ENCODE measurements at regions not wholly inside any gene's neighbourhood (a gene's known extent, or its start where the extent isn't known, plus 50 kb on each side); places are given as distances from the start of the nearest gene placed in this dataset.

DNA sequence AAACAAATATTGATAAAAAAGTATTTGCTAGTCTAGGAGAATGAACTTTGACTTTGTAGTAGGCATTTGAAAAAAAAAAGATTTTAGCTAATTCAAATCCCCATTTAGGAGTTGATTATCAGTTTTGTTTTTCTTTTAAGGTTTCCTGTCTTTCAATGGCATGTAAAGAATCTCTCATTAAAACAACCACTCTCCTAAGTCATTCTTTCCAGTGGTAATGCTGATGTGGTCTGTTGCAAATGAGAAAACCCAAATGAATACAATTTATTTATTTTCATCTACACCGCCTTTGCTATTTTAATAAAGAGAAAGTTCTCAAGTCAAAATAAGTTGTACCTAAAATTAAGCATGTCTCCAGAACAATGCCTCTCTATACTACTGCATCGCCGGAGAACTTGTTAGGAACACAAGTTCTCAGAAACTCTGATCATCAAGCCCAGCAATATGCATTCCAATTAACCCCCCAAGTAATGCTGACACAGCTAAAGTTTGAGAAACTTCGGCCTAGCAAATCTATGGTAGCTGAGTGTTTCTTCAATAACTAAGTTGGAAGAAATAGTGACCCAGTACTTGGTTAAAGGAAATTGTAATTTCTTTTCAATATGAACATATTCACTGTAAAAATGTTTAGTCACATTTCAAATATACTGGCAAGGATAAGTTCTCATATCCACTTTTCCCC lies 255.1 kb downstream of the PTPRC start:
- Histone ChIP-seq H3K4me1 (ENCODE audit: control insufficient read depth, insufficient read depth, low read length) (no peaks in the 10 kb centered on the region), H3K9me3 (ENCODE audit: control insufficient read depth, low read length) (no peaks in the 10 kb centered on the region), H3K4me3 (ENCODE audit: insufficient read depth, low read depth, low read length) (no peak overlapping the region), H3K27me3 (ENCODE audit: control insufficient read depth, insufficient read depth, low read length, poor library complexity, severe bottlenecking) (no peaks in the 10 kb centered on the region), H3K27ac (ENCODE audit: insufficient read depth, low read depth, low read length, poor library complexity, severe bottlenecking) (no peak overlapping the region), H3K36me3 (ENCODE audit: control insufficient read depth, insufficient read depth, low read length) (no peaks in the 10 kb centered on the region)
- WGBS, 2 experiments: 96 to 98% methylated on average over 3 to 4 of the region's 4 CpGs

DNA sequence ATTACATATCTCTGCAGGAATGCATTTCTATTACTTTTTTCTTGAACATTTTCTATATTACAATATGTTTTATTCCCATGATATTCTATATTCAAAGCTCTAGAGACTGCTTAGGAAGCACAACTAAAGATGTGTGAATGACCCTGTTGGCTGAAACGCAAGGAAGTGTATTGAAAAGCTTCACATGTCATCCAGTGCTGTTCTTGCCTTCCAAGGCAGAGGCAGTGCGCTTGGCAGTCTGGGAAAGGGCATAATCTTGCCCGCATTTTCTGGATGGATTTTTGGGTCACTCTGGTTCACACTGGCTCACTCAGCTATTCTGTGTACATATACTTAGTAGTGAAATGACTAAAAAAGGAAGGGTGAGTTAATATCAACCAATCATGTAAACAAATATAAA lies 262.4 kb downstream of the PTPRC start:
- no peaks in the 10 kb centered on the region for H3K27me3 ChIP-seq (ENCODE audit: control insufficient read depth, insufficient read depth, low read length, poor library complexity, severe bottlenecking)
- peaks cover 8% of the 10 kb centered on the region for H3K4me1 ChIP-seq (ENCODE audit: control insufficient read depth, insufficient read depth, low read length)
- H3K4me3 ChIP-seq (ENCODE audit: insufficient read depth, low read depth, low read length): no peak overlapping the region
- H3K9me3 ChIP-seq (ENCODE audit: control insufficient read depth, low read length): no peaks in the 10 kb centered on the region
- H3K36me3 ChIP-seq (ENCODE audit: control insufficient read depth, insufficient read depth, low read length): no peaks in the 10 kb centered on the region
- no peak overlapping the region for H3K27ac ChIP-seq (ENCODE audit: insufficient read depth, low read depth, low read length, poor library complexity, severe bottlenecking)
- 93 to 94% methylated on average over 3 of the region's 3 CpGs for WGBS, 2 experiments

DNA sequence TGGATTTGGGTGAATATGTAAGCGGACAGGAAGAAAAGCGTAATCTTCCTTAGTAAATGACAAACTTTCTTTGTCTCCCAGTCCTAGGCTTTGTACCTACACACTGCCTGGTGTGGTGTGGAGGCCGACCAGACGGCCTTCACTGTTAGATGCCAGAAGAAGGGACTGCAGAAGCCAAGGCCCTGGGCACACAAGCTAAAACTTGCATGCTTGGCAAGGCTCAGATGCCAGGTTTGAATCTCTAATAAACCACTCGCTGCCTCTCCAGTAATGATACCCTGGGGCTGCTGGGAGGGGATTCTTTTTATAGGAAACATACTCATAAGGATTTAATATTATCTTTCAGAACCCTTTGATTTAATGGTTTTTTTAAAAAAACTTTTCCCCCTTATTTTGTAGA lies 263.8 kb downstream of the PTPRC start:
- WGBS, 2 experiments: 80 to 88% methylated on average over 4 to 5 of the region's 5 CpGs
- H3K4me1 ChIP-seq (ENCODE audit: control insufficient read depth, insufficient read depth, low read length): peaks cover 8% of the 10 kb centered on the region
- no peaks in the 10 kb centered on the region for H3K27me3 ChIP-seq (ENCODE audit: control insufficient read depth, insufficient read depth, low read length, poor library complexity, severe bottlenecking)
- peak overlapping the region; percentile 66 for H3K27ac ChIP-seq (ENCODE audit: insufficient read depth, low read depth, low read length, poor library complexity, severe bottlenecking)
- H3K36me3 ChIP-seq (ENCODE audit: control insufficient read depth, insufficient read depth, low read length): no peaks in the 10 kb centered on the region
- H3K4me3 ChIP-seq (ENCODE audit: insufficient read depth, low read depth, low read length): no peak overlapping the region
- H3K9me3 ChIP-seq (ENCODE audit: control insufficient read depth, low read length): no peaks in the 10 kb centered on the region

DNA sequence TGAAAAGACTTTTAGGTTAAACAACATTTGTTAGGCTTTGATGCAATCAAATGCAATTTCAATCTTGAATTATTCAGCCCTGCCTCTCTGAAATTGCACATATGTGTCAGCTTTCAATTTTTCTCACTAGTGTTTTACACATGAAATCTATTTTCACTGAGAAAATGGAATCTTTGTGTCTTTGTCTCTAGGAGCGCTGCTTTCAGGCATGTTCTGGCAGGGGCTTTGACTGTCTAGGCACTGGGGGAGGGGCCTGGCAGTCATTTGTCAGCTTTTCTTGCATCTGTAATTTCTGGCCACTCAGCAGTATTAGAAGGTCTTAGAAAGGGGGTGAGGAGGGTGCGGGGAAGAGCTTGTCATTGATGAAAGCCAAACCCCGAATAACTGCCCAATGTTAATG lies 264.4 kb downstream of the PTPRC start:
- peak overlapping the region; percentile 66 for H3K27ac ChIP-seq (ENCODE audit: insufficient read depth, low read depth, low read length, poor library complexity, severe bottlenecking)
- H3K36me3 ChIP-seq (ENCODE audit: control insufficient read depth, insufficient read depth, low read length): no peaks in the 10 kb centered on the region
- no peak overlapping the region for H3K4me3 ChIP-seq (ENCODE audit: insufficient read depth, low read depth, low read length)
- no peaks in the 10 kb centered on the region for H3K27me3 ChIP-seq (ENCODE audit: control insufficient read depth, insufficient read depth, low read length, poor library complexity, severe bottlenecking)
- peaks cover 8% of the 10 kb centered on the region for H3K4me1 ChIP-seq (ENCODE audit: control insufficient read depth, insufficient read depth, low read length)
- 63 to 64% methylated on average over 3 of the region's 3 CpGs for WGBS, 2 experiments
- H3K9me3 ChIP-seq (ENCODE audit: control insufficient read depth, low read length): no peaks in the 10 kb centered on the region

DNA sequence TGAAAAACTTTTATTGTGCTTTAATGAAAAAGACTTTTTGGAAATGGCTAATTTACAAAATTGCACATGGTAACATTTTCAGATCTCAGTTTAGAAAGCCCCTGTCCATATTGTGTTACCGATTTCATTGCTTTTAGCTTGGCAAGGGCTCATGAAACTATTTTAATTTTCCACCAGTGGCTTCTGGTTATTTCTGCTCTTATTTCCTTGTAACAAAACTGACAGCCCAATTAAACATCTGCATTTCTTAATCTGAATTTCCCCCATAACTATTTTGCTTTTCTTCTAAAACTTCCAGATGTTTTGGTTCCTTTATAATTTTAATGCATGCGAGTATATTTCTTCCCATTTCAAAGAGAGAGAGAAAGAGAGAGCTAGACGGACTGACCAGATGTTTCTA lies 264.8 kb downstream of the PTPRC start:
- no peak overlapping the region for H3K27ac ChIP-seq (ENCODE audit: insufficient read depth, low read depth, low read length, poor library complexity, severe bottlenecking)
- 86 to 97% methylated on average over 1 to 2 of the region's 3 CpGs for WGBS, 2 experiments

DNA sequence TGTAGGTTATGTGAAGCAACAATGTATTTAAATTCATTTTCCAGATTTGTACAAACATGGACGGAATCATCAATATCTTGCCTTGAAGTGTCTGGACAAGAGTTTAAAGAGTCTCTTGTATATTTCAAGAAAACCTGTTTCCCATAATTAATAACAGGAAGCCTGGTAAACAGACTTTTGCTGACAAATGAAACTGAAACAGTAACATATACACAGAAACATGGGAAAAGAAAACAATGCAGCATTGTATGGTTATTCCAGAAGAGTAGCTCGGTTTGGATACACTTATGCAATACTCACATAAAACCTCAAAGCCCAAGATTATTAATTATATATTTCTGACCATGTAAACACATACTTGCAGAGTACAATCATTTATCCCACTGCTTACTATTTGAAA lies 265.5 kb downstream of the PTPRC start:
- H3K4me1 ChIP-seq (ENCODE audit: control insufficient read depth, insufficient read depth, low read length): peaks cover 8% of the 10 kb centered on the region
- H3K27me3 ChIP-seq (ENCODE audit: control insufficient read depth, insufficient read depth, low read length, poor library complexity, severe bottlenecking): no peaks in the 10 kb centered on the region
- 100% methylated on average over 1 to 2 of the region's 2 CpGs for WGBS, 2 experiments
- no peaks in the 10 kb centered on the region for H3K9me3 ChIP-seq (ENCODE audit: control insufficient read depth, low read length)
- H3K27ac ChIP-seq (ENCODE audit: insufficient read depth, low read depth, low read length, poor library complexity, severe bottlenecking): no peak overlapping the region
- H3K4me3 ChIP-seq (ENCODE audit: insufficient read depth, low read depth, low read length): no peak overlapping the region
- no peaks in the 10 kb centered on the region for H3K36me3 ChIP-seq (ENCODE audit: control insufficient read depth, insufficient read depth, low read length)

More for the DNA sequence above, 264.8 kb downstream of the PTPRC start:
- Histone ChIP-seq H3K36me3 (ENCODE audit: control insufficient read depth, insufficient read depth, low read length) (no peaks in the 10 kb centered on the region), H3K4me1 (ENCODE audit: control insufficient read depth, insufficient read depth, low read length) (peaks cover 8% of the 10 kb centered on the region), H3K27me3 (ENCODE audit: control insufficient read depth, insufficient read depth, low read length, poor library complexity, severe bottlenecking) (no peaks in the 10 kb centered on the region), H3K9me3 (ENCODE audit: control insufficient read depth, low read length) (no peaks in the 10 kb centered on the region), H3K4me3 (ENCODE audit: insufficient read depth, low read depth, low read length) (no peak overlapping the region)

DNA sequence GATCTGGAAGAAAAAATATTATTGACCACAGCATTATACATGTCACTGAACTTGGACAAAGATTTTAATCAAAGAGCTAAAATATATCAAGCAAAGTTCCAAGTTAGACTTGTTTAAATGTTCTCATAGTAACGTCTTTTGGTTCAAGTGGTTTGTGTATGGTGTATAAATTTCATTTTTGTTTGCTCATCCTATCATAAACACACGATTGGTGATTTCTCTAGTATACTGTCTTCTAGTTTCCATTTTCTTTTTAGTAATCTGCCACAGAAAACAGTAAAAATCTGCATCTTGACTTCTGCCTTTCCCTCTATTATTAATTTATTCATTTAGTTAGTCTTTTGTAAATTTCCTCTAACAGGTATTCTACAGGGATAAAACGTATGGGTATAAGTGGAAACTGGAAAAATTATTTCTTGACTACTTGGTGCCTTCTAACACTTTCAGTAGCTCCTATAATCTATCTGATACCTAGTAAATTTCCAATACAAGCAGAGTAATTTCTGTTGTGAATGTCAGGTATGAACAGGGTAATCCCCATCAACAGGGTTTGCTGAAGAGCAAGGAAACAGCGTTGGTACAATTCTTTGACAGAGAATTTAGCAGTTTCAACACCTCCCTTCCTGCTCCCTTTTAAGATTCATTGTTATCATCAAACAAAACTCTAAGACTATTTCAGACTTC lies 268.0 kb downstream of the PTPRC start:
- Histone ChIP-seq H3K27ac (ENCODE audit: insufficient read depth, low read depth, low read length, poor library complexity, severe bottlenecking) (no peak overlapping the region), H3K4me3 (ENCODE audit: insufficient read depth, low read depth, low read length) (no peak overlapping the region), H3K36me3 (ENCODE audit: control insufficient read depth, insufficient read depth, low read length) (no peaks in the 10 kb centered on the region), H3K4me1 (ENCODE audit: control insufficient read depth, insufficient read depth, low read length) (peaks cover 8% of the 10 kb centered on the region), H3K9me3 (ENCODE audit: control insufficient read depth, low read length) (no peaks in the 10 kb centered on the region), H3K27me3 (ENCODE audit: control insufficient read depth, insufficient read depth, low read length, poor library complexity, severe bottlenecking) (no peaks in the 10 kb centered on the region)
- 83 to 87% methylated on average over 1 to 3 of the region's 4 CpGs for WGBS, 2 experiments

DNA sequence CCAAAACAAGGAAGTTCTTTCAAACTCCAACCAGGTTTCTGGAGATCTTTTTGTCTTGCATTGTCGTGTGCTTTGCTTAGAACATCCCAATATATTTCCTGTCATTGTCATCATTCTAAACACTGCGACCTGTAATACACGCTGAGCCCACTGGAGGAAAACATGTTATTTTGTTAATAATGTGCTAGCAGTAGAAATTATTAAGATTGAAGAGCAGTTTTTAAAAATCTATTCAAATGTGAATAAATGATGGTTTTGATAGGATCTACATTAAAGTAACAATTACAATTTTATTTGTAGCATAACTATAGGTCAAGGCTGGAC lies 268.5 kb downstream of the PTPRC start:
- Histone ChIP-seq H3K36me3 (ENCODE audit: control insufficient read depth, insufficient read depth, low read length) (no peaks in the 10 kb centered on the region), H3K4me1 (ENCODE audit: control insufficient read depth, insufficient read depth, low read length) (peaks cover 8% of the 10 kb centered on the region)

DNA sequence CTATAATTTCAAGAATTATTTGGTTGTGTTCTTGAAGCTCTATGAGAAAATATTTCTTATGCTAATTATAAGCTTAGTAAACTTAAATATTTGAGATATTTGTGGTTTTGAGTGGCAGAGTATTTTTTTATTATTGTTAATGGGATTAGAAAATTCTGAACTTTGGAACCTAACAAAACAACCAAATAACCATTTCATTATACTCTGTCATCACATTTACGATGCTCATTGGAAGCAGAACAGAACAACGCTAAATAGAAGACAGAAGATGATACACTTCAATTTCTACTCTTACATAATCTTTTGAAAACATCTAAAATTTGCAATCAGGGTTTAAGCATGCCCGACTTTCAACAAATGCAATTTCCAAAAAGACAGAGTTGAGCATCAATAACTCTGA lies 270.2 kb downstream of the PTPRC start:
- WGBS, 2 experiments: 94 to 96% methylated on average over 3 of the region's 3 CpGs
- no peaks in the 10 kb centered on the region for H3K36me3 ChIP-seq (ENCODE audit: control insufficient read depth, insufficient read depth, low read length)
- H3K9me3 ChIP-seq (ENCODE audit: control insufficient read depth, low read length): no peaks in the 10 kb centered on the region
- H3K4me3 ChIP-seq (ENCODE audit: insufficient read depth, low read depth, low read length): no peak overlapping the region
- no peaks in the 10 kb centered on the region for H3K4me1 ChIP-seq (ENCODE audit: control insufficient read depth, insufficient read depth, low read length)
- H3K27ac ChIP-seq (ENCODE audit: insufficient read depth, low read depth, low read length, poor library complexity, severe bottlenecking): no peak overlapping the region
- no peaks in the 10 kb centered on the region for H3K27me3 ChIP-seq (ENCODE audit: control insufficient read depth, insufficient read depth, low read length, poor library complexity, severe bottlenecking)

More for the DNA sequence above, 268.5 kb downstream of the PTPRC start:
- Histone ChIP-seq H3K9me3 (ENCODE audit: control insufficient read depth, low read length) (no peaks in the 10 kb centered on the region), H3K27ac (ENCODE audit: insufficient read depth, low read depth, low read length, poor library complexity, severe bottlenecking) (no peak overlapping the region), H3K4me3 (ENCODE audit: insufficient read depth, low read depth, low read length) (no peak overlapping the region), H3K27me3 (ENCODE audit: control insufficient read depth, insufficient read depth, low read length, poor library complexity, severe bottlenecking) (no peaks in the 10 kb centered on the region)
- 96 to 97% methylated on average over 3 of the region's 3 CpGs for WGBS, 2 experiments

DNA sequence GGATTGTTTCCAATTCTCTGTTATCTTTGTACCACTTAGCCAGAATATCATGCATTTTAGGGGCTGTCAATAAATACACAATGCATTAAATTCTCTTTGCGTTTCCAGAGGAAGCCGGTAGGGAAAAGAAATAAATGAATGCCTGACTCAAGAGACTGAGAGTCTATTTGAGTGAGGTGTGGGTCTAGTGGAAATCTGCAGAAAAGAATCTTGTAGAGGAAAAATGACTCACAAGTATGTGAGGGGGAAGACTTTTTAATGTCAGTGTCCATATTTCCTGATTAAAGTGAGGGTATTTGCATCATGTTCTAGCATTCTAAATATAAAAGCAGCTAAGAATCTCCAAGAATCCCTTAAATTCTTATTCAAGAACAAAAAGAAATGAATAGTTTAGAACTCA lies 271.1 kb downstream of the PTPRC start:
- no peaks in the 10 kb centered on the region for H3K27me3 ChIP-seq (ENCODE audit: control insufficient read depth, insufficient read depth, low read length, poor library complexity, severe bottlenecking)
- WGBS, 2 experiments: 99 to 100% methylated on average over 2 of the region's 2 CpGs
- no peaks in the 10 kb centered on the region for H3K9me3 ChIP-seq (ENCODE audit: control insufficient read depth, low read length)
- no peak overlapping the region for H3K27ac ChIP-seq (ENCODE audit: insufficient read depth, low read depth, low read length, poor library complexity, severe bottlenecking)
- H3K4me1 ChIP-seq (ENCODE audit: control insufficient read depth, insufficient read depth, low read length): no peaks in the 10 kb centered on the region
- H3K4me3 ChIP-seq (ENCODE audit: insufficient read depth, low read depth, low read length): no peak overlapping the region
- no peaks in the 10 kb centered on the region for H3K36me3 ChIP-seq (ENCODE audit: control insufficient read depth, insufficient read depth, low read length)

Data from ectodermal cell (in vitro differentiated cells).